Stimulated activated CD4-positive, alpha-beta T cell treated with anti-CD3 and anti-CD28 coated beads, Interleukin-1b, Interleukin-23, amount 100 ng/mL, for 48 hours (primary cell): ENCODE measurements at regions not wholly inside any gene's neighbourhood (a gene's known extent, or its start where the extent isn't known, plus 50 kb on each side); places are given as distances from the start of the nearest gene placed in this dataset.

Source experiments
- DNase-seq: peaks from one replicate; pipeline ENCODE4 v3.0.0-alpha.2; 2020

- DNase-seq = peak; percentile 50
Measured at GRCh38 chr10:3622845-3623621, 162.0 kb downstream of the KLF6 start.

- DNase-seq = peak; percentile 28
Measured at GRCh38 chr10:3622427-3622826, 162.6 kb downstream of the KLF6 start.

- DNase-seq = no peak
Measured at GRCh38 chr10:3620818-3621217, 164.2 kb downstream of the KLF6 start.

GRCh38 chr10:3619241-3619640 lies 165.8 kb downstream of the KLF6 start:
- no peak for DNase-seq

GRCh38 chr10:3616880-3617279 lies 168.1 kb downstream of the KLF6 start:
- DNase-seq = no peak

- DNase-seq = no peak
Measured at GRCh38 chr10:3613318-3613717, 171.7 kb downstream of the KLF6 start.

GRCh38 chr10:3612183-3613001 lies 172.6 kb downstream of the KLF6 start:
- no peak for DNase-seq

- no peak for DNase-seq
Measured at GRCh38 chr10:3606309-3606708, 178.7 kb downstream of the KLF6 start.

GRCh38 chr10:3605882-3606281 lies 179.1 kb downstream of the KLF6 start:
- DNase-seq = no peak

- no peak for DNase-seq
Measured at GRCh38 chr10:3595736-3596135, 189.3 kb downstream of the KLF6 start.

GRCh38 chr10:3593611-3594010 lies 191.4 kb downstream of the KLF6 start:
- no peak for DNase-seq

- DNase-seq = no peak
Measured at GRCh38 chr10:3592424-3592823, 192.6 kb downstream of the KLF6 start.

- no peak for DNase-seq
Measured at GRCh38 chr10:3588816-3589215, 196.2 kb downstream of the KLF6 start.

- no peak for DNase-seq
Measured at GRCh38 chr10:3588346-3588745, 196.7 kb downstream of the KLF6 start.

- DNase-seq = no peak
Measured at GRCh38 chr10:3584926-3585784, 199.9 kb downstream of the KLF6 start.

- no peak for DNase-seq
Measured at GRCh38 chr10:3580565-3580964, 204.4 kb downstream of the KLF6 start.

GRCh38 chr10:3579845-3580244 lies 205.2 kb downstream of the KLF6 start:
- no peak for DNase-seq

- DNase-seq = no peak
Measured at GRCh38 chr10:3578682-3579081, 206.3 kb downstream of the KLF6 start.

- no peak for DNase-seq
Measured at GRCh38 chr10:3578159-3578558, 206.8 kb downstream of the KLF6 start.

GRCh38 chr10:3574451-3574850 lies 210.6 kb downstream of the KLF6 start:
- DNase-seq = no peak

GRCh38 chr10:3573498-3573897 lies 211.5 kb downstream of the KLF6 start:
- DNase-seq = no peak

- DNase-seq = no peak
Measured at GRCh38 chr10:3571310-3571825, 213.6 kb downstream of the KLF6 start.

GRCh38 chr10:3570855-3571266 lies 214.1 kb downstream of the KLF6 start:
- no peak for DNase-seq
